ENCODE measurements at regions not wholly inside any gene's neighbourhood (a gene's known extent, or its start where the extent isn't known, plus 50 kb on each side); places are given as distances from the start of the nearest gene placed in this dataset.

DNA sequence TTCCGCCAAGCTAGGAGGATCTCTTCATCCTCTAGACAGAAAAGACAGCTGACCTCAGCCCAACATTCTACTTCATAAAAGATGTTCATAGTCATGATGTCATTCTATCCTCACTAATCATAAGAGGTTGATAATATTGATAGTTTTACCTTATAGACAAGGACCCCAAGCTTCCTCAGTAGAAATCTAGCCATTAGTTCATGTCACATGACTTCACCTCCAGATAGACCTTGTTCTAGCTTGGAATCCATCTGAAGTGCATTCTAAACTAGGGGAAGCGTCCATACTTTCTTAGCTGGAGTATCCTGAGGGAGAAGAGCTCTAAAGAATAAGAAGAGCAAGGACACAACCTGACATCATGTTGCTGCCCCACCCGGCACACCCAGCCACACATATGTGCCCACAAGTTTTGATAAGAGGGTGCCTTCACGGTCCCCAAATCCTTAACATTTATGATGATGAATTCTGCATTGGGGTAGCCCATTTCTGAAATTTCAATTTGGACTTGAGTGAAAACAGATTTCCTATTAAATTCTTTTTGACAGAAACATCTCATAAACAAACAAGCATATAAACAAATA, 292.5 kb upstream of the STXBP5 start:
- no peak for TF ChIP-seq EZH2 (IDR thresholded peaks at IDR 0.05; ENCODE audit: borderline replicate concordance, insufficient read depth, low read depth, low read length, poor library complexity, severe bottlenecking)
- TF ChIP-seq, protein P1, sequence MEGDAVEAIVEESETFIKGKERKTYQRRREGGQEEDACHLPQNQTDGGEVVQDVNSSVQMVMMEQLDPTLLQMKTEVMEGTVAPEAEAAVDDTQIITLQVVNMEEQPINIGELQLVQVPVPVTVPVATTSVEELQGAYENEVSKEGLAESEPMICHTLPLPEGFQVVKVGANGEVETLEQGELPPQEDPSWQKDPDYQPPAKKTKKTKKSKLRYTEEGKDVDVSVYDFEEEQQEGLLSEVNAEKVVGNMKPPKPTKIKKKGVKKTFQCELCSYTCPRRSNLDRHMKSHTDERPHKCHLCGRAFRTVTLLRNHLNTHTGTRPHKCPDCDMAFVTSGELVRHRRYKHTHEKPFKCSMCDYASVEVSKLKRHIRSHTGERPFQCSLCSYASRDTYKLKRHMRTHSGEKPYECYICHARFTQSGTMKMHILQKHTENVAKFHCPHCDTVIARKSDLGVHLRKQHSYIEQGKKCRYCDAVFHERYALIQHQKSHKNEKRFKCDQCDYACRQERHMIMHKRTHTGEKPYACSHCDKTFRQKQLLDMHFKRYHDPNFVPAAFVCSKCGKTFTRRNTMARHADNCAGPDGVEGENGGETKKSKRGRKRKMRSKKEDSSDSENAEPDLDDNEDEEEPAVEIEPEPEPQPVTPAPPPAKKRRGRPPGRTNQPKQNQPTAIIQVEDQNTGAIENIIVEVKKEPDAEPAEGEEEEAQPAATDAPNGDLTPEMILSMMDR (IDR thresholded peaks at IDR 0.05), result no peak

Data from B cell (primary cell).